GM21390 (cell line): ENCODE measurements at regions not wholly inside any gene's neighbourhood (a gene's known extent, or its start where the extent isn't known, plus 50 kb on each side); places are given as distances from the start of the nearest gene placed in this dataset.

Source experiments
- ATAC-seq: cut with Tn5 transposase; IDR thresholded peaks from one replicate; pipeline ENCODE4 v1.9.1; 2021; ENCODE audit not compliant: unreplicated experiment

DNA sequence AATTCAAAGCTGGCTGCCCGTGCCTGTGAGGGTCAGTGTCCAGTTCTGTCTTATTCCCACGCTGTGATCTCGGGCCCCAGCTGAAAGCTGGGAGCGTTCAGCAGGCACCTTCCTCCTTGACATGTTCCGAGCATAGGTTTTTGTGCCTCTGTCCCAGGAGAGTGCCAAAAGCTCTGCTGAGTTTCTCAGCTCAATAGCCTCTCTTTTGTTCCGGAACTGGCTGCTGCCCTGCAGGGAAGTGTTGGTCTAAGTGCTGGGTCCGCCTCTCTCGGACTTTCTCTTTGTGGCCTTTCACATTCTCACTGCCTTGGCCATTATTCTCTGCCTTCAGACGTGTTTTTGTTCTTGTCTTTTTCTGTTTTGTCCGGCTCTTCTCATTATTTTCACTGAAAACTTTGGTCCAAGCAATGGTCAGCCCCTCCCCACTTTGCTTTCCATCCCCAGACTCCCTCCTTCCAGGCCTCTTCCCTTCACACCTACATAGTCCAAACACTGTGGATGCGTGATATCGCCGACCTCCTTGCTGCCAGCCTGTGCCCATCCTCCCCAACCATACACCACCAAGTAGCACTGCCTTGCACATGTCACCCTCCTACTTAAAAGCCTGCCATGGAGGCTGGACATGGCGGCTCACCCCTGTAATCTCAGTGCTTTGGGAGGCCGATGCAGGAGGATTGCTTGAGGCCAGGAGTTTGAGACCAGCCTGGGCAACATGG, 233.8 kb downstream of the RHOU start:
- ATAC-seq: no peak

DNA sequence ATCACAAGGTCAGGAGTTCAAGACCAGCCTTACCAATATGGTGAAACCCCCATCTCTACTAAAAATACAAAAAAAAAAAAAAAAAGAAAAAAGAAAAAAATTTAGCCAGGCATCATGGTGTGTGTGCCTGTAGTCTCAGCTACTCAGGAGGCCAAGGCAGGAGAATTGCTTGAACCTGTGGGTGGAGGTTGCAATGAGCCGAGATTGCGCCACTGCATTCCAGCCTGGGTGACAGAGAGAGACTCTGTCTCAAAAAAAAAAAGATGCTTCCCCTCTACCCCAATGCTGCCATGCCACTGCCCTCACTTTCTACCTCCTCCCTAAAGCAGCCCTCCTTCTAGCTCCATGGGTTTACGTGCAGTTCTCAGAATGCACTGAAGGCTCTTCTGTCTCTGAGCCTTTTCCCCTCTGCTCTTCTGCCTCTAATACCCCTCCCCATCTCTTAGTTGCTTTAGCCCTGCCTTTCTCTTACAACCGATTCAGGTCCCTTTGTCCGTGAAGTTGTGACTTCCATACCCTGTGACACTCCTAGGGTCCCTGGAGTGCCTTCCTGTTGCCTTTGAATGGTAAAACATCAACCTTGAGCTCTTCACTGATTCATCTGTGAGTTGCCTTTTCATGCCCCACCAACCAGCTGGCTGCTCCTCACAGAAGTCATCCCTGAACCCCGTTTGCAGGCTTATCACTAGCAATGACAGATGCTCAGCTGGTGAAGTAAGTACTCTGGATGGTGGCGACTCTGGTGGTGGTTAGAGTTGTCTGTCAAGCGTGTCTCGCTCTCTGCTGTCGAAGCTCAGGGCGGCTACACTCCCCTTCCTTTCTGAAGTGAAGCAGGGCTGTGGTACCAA, 234.9 kb downstream of the RHOU start:
- ATAC-seq: no peak

DNA sequence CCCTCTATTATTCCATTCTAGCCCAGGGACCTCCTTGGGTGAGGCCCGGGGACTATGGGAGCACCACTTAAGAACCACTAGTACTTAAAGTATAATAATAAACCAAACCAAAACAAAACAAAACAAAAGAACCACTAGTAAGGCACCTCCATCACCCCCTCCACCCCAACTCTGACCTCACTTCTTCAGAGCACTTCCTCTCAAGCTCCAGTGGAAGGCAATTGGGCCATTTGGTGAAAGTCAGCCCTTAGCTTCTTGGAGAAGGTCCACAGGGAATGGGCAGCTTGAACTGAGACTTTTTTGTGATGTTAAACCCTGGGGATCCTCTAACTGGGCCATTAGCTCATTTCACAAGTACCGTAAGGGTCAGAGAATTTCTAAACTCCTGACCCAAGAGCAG, 237.3 kb downstream of the RHOU start:
- ATAC-seq: no peak

DNA sequence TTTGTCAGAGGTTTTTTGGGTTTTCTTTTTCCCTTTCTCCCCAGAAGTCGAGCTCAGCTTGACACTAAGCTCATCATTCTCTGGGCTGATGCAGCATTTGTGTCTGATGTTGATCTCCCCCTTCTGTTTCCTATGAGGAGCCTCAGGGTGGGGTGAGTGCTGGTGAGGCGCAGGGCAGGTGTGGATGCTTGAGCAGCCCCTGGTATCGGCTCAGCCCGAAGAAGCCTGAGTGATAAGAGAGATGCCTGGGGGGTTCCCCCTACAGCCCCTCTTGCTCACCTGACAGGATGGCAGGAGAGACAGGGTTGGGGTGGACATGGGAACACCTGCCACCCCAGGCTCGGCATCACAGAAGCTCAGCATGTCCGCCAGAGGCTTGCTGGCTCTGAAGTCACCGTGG, 239.0 kb downstream of the RHOU start:
- ATAC-seq: no peak

DNA sequence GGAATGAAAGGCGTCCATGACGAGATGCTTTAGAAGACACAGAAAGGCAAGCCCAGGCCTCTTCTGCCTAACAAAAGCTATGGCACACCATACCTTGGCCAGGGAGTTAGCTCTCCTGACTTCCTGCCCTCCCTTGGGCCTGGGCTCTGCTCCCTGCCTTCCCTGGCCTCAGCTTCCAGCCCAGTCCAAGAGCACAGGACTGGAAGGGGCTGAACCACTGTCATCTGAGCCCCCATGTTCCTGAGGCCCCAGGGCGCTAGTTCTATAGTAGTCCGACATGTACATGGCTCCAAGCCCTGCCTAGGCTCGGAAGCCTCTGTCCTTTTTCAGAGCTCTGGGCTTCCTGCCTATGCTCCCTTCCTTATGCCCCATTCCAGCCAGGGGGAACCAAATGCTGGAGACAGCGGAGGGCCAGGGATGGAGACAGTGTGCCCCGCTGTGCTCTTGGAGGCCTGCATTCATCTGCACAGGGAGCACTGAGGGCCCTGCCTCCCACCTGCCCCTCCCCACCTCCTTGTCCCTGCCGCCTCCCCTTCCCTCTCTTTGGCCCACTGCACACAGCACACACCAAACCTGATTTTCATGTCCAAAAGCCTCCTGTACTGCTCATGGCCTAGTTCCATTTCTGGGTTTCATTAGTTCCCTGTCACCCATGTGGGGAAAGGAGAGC, 240.1 kb downstream of the RHOU start:
- no peak for ATAC-seq

DNA sequence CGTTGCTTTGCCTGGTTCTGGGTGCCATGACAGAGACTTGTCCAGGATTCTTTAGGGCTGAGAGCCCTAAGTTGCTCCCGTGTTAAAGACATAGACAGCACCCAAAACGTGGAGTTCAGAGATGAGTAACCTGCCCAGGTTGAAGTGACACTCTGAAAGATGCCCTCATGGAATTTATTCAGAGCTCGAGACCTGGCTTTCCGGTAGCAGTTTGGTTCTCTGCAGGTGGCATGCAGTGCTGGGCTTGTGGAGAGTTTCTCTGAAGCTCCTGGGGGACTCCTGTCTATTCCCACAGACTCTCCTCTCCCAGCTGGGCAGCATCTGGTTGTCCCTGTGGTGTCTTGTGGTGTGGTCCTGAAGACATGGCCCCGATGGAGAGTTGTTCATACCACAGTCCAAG, 241.0 kb downstream of the RHOU start:
- ATAC-seq: no peak

DNA sequence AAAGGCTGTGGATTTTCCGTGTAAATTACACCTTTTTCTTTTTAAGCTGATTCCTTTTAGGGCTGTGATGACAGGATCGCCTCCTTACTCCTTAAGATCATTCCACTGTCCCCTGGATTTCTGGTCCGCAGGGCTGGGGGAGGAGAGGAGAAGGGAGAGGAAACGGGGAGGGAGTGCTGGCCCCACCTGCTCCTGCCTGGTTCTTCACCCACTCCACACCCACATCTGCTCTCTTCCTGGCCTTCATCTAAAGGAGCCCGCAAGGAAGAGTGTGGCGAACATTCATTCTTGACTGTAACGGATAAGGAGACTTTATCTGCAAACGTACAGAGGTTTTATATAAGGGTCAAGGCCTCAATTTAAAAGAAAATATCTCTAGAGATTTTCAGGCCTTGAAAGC, 242.0 kb downstream of the RHOU start:
- ATAC-seq: no peak

DNA sequence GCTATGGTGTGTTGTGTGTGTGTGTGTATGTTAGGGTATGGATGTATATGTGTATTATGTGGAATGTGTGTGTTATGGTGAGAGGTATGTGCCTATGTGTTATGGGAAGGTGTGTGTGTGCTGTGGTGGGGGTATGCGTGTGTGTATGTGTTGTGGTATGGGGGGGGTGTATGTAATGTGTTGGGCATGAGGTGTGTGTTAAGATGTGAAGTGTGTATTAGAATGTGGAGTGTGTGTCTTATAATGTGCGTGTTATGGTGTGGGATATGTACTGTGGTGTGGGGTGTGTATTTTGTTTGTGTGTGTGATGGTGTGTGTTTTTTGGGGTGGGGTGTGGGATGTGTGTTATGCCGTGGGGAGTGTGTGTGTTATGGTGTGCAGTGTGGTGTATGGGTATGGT, 242.5 kb downstream of the RHOU start:
- no peak for ATAC-seq

DNA sequence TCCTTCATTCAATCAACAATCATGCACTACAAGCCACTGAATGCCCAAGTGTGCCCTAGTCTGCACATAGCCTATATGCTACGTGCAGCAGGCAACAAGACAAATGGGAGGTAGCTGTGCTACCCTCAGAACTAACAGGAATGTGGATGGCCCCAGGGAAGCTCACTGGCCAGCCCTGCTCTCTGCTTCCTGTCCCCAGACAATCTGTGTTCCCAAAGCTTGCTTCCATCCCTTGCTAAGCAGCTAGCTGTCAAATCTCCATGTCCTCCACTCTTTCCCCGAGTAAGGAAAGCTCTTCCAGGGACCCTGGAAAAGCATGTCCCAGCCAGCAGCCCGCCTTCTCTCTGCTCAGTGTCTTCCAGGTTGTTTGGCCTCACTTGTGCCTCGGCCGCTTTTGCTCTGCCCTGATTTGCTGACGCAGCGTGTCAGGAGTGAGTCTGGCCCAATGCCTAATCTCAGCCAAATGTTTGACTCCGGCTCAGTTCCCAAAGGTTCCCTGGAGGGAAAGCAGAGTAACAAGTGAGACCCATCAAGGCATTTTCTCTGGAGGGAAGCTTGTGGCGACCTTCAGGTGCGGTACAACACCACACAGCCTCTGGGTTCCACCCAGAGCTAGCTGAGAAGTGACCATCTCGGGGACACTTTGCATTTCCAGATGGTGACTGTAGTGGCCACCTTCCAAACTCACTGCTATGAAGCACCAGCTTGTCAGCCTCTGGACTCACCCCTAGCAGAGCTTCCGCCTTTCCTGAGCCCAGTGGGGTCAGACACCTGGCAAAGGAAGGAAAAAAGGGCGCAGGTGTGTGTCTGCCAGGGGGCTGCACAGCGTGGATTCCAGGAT, 243.4 kb downstream of the RHOU start:
- ATAC-seq: no peak

DNA sequence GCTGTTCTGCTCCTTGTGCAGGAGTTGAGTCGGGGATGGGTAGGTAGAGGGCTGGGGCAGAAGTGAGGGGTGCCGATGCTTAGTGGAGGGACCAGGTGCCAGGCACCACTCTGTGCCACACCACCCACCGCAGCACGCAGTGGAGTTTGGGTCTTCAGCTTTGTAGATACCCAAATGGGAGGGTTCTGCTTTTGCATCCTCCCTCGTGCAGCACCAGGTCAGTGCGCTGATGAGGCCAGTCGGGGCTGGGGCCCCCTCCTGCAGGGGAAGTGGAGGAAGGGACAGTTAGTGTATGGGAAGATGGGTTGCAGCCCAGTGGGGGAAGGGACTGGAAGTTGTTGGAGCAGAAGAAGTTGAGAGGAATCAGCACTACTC, 244.0 kb downstream of the RHOU start:
- no peak for ATAC-seq

DNA sequence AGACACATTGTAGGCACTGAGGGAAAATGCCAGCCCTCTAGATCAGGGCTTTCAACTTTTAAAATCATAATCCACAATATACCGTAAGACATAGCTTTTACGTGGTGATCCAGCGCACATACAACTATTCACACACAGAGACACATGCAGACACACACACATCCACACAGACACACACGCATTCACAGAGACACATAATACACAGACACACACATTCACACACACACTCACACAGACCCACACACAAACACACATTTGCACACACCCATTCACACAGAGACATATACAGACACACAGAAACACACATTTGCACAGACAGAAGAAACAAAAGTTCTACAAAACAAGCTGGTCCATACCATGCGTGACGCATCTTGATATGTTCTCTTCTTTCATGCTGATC, 244.5 kb downstream of the RHOU start:
- no peak for ATAC-seq

DNA sequence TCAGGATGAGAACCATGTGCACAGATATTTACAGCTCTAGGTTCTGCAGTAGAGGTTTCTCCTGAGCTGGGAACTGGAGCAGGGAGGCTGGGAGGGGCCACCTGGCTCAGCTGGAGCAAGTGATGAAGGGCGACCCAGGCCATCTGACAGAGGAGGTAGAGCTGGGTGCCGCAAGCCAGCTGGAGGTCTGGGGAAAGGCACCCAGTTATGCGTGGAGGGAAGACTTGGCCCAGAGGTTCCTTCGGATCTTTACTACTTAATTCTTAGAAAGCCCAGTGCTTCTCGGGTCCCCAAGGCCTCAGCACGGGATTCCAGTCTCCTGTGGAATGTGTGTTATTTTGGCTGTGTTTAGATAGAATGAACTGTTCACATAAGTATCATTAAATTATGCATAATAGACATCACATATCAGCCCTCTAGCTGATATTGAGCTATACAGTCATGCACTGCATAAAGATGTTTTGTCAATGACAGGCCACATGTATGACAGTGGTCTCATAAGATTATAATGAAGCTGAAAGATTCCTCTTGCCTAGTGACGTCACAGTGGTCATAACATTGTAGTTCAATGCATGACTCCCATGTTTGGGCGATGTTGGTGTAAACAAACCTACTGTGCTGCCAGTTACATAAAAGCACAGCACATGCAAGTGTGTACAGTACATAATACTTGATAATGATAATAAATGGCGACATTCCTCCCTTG, 245.1 kb downstream of the RHOU start:
- no peak for ATAC-seq

DNA sequence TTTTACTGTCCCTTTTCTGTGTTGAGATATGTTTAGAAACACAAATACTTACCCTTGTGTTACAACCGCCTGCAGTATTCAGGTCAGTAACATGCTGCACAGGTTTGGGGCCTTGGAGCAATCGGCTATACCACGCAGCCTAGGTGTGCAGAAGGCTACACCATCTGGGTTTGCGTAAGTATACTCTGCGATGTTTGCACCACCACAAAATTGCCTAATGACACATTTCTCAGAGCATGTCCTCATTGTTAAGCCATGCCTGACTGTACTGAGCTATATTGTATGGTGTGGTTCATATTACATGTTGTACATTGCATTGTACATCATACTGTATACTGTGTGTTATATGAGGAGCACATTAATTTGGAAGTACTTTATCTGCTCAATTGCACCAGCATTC, 247.4 kb downstream of the RHOU start:
- ATAC-seq: no peak

DNA sequence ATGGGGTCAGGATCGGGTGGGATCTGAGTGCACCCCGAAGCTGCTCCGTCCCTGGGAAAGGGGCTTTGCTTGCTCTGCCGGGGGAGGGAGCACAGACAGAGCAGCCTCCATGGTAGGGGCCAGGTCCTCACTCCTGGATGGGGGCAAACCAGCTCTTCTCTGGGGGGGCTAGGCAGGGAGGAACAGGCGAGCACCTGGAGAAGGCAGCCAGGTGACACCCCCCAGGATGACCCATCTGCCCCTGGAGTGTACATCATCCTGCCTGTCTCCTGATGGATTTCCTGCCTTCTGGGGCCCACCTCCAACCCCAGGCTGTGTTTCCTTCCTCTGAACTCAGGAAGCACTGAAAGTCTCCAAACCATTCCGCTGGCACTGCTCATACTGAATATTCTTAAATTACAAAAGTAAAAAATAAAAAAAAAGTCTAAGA, 248.0 kb downstream of the RHOU start:
- ATAC-seq: no peak

DNA sequence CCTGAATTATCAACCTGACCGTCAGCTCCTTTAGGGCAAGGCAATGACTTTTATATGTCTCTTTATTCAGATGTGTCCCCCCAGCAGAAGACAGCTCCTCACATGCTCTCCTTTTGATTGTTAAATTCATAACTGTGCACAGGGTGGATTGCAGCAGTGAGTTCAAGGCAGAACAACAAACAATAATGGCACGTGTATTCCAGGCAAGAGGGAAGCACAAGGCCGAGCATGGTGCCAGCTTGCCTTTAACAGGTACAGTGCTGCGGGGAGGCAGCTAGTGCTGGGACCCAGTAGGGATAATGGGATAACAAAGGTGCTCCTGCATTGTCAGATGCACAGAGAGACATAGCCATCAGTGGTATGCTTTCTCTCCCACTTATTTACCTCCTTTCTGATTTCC, 248.4 kb downstream of the RHOU start:
- no peak for ATAC-seq

DNA sequence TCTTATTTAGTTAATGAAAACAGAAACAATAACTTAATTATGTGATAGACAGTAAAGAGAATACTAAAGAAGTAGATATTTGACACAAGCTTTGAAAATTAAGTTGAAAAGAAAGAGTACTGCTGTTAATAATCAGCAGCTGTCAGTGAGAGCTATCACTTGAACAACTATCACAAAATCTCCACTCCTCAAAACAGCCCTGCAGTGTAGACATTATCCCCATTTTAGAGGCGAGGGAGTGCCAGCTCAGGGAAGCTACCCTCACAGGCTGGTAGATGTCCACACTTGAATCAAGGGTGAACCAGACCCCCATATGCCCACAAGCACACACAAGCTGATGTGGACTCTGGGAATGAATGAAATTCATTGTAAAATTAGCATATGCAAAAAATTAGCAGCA, 248.8 kb downstream of the RHOU start:
- no peak for ATAC-seq

DNA sequence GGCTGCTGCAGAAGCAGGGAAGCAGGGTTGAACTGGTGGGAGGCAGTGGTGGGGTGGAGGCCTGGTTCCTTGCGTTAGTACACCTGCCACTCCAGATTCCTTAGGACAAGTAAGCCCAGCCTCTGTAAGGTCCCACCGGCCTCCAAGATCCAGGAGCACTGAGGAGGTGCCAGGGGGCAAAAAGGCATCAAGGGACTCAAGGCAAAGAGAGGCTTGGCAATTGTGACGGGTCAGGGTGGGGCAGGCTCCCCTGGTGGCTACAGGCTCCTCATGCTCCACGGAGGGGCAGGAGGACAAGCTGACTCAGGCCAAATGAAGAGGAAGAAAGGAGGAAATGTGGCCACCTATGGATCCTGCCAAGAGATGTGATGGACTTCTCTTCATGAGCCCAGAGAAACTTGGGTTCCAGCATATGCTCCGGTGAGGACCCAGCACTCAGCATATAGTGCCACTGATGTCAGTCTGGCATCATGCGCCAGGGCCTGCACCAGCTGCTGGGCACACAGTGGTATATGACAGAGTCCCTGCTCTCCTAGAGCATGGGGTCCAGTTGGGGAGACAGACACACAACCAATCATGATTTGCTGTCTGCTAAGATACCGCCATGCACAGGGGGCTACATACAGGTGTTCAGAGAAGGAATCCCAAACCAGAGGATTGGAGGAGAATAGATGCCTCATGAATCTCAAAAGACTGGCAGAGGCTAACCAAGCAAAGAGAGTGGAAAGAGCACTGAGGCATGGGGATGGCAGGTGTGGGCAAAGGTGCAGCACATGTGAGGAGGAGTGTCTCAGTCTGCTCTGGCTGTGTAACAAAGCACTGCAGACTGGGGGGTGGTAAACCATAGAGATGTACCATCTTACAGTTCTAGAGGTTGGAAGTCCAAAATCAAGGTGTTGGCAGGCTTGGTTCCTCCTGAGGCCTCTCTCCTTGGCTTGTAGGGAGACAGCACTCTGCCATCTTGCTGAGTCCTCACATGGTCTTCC, 249.7 kb downstream of the RHOU start:
- no peak for ATAC-seq

DNA sequence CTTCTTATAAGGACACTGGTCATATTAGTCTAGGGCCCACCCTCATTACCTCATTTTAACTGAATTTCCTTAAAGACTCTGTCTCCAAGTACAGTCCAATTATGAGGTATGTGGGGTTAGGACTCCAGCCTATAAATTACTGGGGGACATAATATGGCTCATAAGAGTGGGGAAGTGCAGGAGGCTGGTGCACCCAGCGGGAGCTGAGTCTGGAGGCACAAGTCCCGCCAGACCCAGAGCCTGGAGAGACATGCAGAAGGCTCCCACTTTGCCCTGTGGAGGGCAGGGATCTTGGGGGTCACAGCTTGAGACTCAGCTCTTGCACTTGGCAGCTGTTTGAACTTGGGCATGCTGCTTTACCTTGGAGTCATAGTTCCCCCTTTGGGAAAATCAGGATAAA, 250.4 kb downstream of the RHOU start:
- no peak for ATAC-seq
